ENCODE measurements at regions not wholly inside any gene's neighbourhood (a gene's known extent, or its start where the extent isn't known, plus 50 kb on each side); places are given as distances from the start of the nearest gene placed in this dataset.
"Not testable (repeated sequence)": the region's sequence is repeated elsewhere in the genome, so short reads cannot be mapped to it uniquely, and the experiment has no call there.

GRCh38 chr11:38116616-38117015 is 1518.6 kb upstream of the RAG2 start:
- not testable (repeated sequence) for DNase-seq

- not testable (repeated sequence) for DNase-seq
Observed at GRCh38 chr11:38115381-38115780, 1517.3 kb upstream of the RAG2 start.

GRCh38 chr11:38100836-38101462 is 1502.9 kb upstream of the RAG2 start:
- DNase-seq = no peak

- DNase-seq = no peak
Observed at GRCh38 chr11:38095268-38095667, 1497.2 kb upstream of the RAG2 start.

GRCh38 chr11:38089726-38090125 is 1491.7 kb upstream of the RAG2 start:
- DNase-seq = no peak

- no peak for DNase-seq
Observed at GRCh38 chr11:38060920-38061319, 1462.9 kb upstream of the RAG2 start.

GRCh38 chr11:38060136-38060535 is 1462.1 kb upstream of the RAG2 start:
- no peak for DNase-seq

GRCh38 chr11:38046571-38047135 is 1448.6 kb upstream of the RAG2 start:
- no peak for DNase-seq

- no peak for DNase-seq
Observed at GRCh38 chr11:38043060-38043459, 1445.0 kb upstream of the RAG2 start.

- no peak for DNase-seq
Observed at GRCh38 chr11:38038777-38039176, 1440.7 kb upstream of the RAG2 start.

GRCh38 chr11:38019072-38019775 is 1421.2 kb upstream of the RAG2 start:
- no peak for DNase-seq

GRCh38 chr11:38014405-38014804 is 1416.4 kb upstream of the RAG2 start:
- no peak for DNase-seq

- DNase-seq = no peak
Observed at GRCh38 chr11:38013157-38013556, 1415.1 kb upstream of the RAG2 start.

GRCh38 chr11:38011496-38011895 is 1413.5 kb upstream of the RAG2 start:
- no peak for DNase-seq

- no peak for DNase-seq
Observed at GRCh38 chr11:38009932-38010331, 1411.9 kb upstream of the RAG2 start.

- no peak for DNase-seq
Observed at GRCh38 chr11:38006466-38006865, 1408.4 kb upstream of the RAG2 start.

GRCh38 chr11:38005597-38005996 is 1407.6 kb upstream of the RAG2 start:
- DNase-seq = no peak

- DNase-seq = no peak
Observed at GRCh38 chr11:37999171-37999570, 1401.1 kb upstream of the RAG2 start.

- DNase-seq = no peak
Observed at GRCh38 chr11:37995886-37996285, 1397.8 kb upstream of the RAG2 start.

- DNase-seq = no peak
Observed at GRCh38 chr11:37988031-37988430, 1390.0 kb upstream of the RAG2 start.

GRCh38 chr11:37984991-37985390 is 1387.0 kb upstream of the RAG2 start:
- no peak for DNase-seq

- DNase-seq = no peak
Observed at GRCh38 chr11:37978647-37979046, 1380.6 kb upstream of the RAG2 start.

GRCh38 chr11:37973941-37974340 is 1375.9 kb upstream of the RAG2 start:
- no peak for DNase-seq

GRCh38 chr11:37972691-37973090 is 1374.7 kb upstream of the RAG2 start:
- DNase-seq = no peak
